ENCODE measurements at regions not wholly inside any gene's neighbourhood (a gene's known extent, or its start where the extent isn't known, plus 50 kb on each side); places are given as distances from the start of the nearest gene placed in this dataset.

DNA sequence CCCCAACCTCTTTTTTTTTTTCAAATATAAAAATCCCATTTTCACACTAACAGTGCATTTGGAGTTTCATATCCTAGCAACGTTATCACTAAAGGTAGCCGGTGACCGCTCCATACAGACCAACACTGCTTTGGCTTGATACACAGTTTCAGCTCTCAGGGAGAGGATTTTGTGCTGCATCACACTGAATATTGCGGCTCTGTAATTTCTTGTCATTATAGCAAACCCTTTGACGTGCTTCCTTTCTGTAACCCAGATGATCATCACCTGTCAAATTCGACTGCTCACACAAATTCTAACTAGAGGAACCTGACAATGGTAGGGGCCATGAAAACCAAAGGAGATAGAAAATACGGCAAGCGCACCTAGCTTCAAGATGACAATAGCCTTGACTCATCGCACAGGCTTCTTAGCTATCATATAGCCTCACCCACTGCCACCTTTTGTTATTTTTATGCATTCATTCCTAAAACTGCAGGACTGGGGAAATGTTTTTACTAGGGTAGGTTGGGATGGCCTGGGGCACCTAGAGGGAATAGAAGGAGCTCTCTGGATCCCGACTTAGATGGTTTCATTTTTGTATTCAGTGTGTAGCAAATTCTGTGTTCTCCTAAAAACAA is 582.9 kb upstream of the PIK3C3 start:
- no peak for TF ChIP-seq POLR2AphosphoS5 (IDR thresholded peaks at IDR 0.05)
- TF ChIP-seq, protein P1, sequence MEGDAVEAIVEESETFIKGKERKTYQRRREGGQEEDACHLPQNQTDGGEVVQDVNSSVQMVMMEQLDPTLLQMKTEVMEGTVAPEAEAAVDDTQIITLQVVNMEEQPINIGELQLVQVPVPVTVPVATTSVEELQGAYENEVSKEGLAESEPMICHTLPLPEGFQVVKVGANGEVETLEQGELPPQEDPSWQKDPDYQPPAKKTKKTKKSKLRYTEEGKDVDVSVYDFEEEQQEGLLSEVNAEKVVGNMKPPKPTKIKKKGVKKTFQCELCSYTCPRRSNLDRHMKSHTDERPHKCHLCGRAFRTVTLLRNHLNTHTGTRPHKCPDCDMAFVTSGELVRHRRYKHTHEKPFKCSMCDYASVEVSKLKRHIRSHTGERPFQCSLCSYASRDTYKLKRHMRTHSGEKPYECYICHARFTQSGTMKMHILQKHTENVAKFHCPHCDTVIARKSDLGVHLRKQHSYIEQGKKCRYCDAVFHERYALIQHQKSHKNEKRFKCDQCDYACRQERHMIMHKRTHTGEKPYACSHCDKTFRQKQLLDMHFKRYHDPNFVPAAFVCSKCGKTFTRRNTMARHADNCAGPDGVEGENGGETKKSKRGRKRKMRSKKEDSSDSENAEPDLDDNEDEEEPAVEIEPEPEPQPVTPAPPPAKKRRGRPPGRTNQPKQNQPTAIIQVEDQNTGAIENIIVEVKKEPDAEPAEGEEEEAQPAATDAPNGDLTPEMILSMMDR (IDR thresholded peaks at IDR 0.05): no peak
